Endothelial cell of umbilical vein (primary cell): ENCODE measurements at regions not wholly inside any gene's neighbourhood (a gene's known extent, or its start where the extent isn't known, plus 50 kb on each side); places are given as distances from the start of the nearest gene placed in this dataset.

ENCODE experiments used
- BruUV-seq: library from RNA; stranded (reverse); fragments of 400-500 nt; replicated peaks from 2 replicates; lab custom pipeline; 2021; lab: Mats Ljungman, UMichigan
- CTCF ChIA-PET: fragments of 300-600, 350-600 bp; sonication (Branson Sonifier 250); formaldehyde crosslinking; loops from one replicate; lab custom pipeline; 2021; ENCODE audit warnings: antibody characterized with exemption, inconsistent platforms; lab: Charles Lee
- POLR2A ChIA-PET: fragments of 300-600, 350-600 bp; sonication (Branson Sonifier 250); formaldehyde crosslinking; loops from one replicate; lab custom pipeline; 2021; ENCODE audit warnings: antibody characterized with exemption, inconsistent platforms; lab: Charles Lee
- DNase-seq: peaks from one replicate; pipeline ENCODE4 v3.0.0-alpha.2; 2011; ENCODE audit warnings: low read depth, low spot score
- FAIRE-seq: peaks from 2 replicates; lab custom pipeline; 2011; peaks lifted over from hg19 to GRCh38; lab: Jason Lieb, UNC
- H2AFZ ChIP-seq: 2 replicates; pipeline ENCODE4 v1.6.0; 2012; ENCODE audit warnings: low read depth, low read length, control low read depth, inconsistent platforms
- H3K27ac ChIP-seq: 2 replicates; pipeline ENCODE4 v1.5.1; 2011; ENCODE audit warnings: low read depth, mild to moderate bottlenecking, control low read depth, low read length, moderate library complexity; ENCODE audit not compliant: insufficient read depth
- H3K27me3 ChIP-seq, 2 experiments: 2 replicates each; pipeline versions ENCODE4 v1.6.0 to v1.6.1; 2011; ENCODE audit warnings: low read length in 2 of 2, mixed read lengths in 1 of 2; ENCODE audit not compliant: control insufficient read depth in 2 of 2, insufficient read depth in 2 of 2
- H3K36me3 ChIP-seq, 2 experiments: 2 replicates in 1 of 2; 3 replicates in 1 of 2; pipeline ENCODE4 v1.5.1; 2011; ENCODE audit warnings: low read length in 2 of 2, mild to moderate bottlenecking in 1 of 2, moderate library complexity in 1 of 2; ENCODE audit not compliant: control insufficient read depth in 2 of 2, insufficient read depth in 2 of 2; ENCODE audit errors: extremely low read depth in 1 of 2
- H3K4me1 ChIP-seq: 3 replicates; pipeline ENCODE4 v1.5.1; 2011; ENCODE audit warnings: mild to moderate bottlenecking, low read length; ENCODE audit not compliant: control insufficient read depth, insufficient read depth; ENCODE audit errors: extremely low read depth
- H3K4me2 ChIP-seq: 2 replicates; pipeline ENCODE4 v1.6.1; 2011; ENCODE audit warnings: low read length, control low read depth, mixed read lengths; ENCODE audit not compliant: insufficient read depth
- H3K4me3 ChIP-seq, 3 experiments: fragments of 200-600 bp in 1 of 3; sonication (generic), shearing (Covaris generic) in 1 of 3; replicated peaks in 1 of 3; 2 replicates each; pipeline ENCODE4 v1.5.1; 2011 to 2016; ENCODE audit warnings: control low read depth in 3 of 3, low read length in 3 of 3, mild to moderate bottlenecking in 2 of 3, inconsistent platforms in 1 of 3, low read depth in 1 of 3, moderate library complexity in 1 of 3; ENCODE audit not compliant: insufficient read depth in 1 of 3
- H3K79me2 ChIP-seq: 2 replicates; pipeline ENCODE4 v1.6.0; 2012; ENCODE audit warnings: low read length, inconsistent platforms; ENCODE audit not compliant: control insufficient read depth, insufficient read depth
- H3K9ac ChIP-seq: replicated peaks from 2 replicates; pipeline ENCODE3; 2011; ENCODE audit warnings: low read length, control low read depth; ENCODE audit not compliant: insufficient read depth; ENCODE audit errors: extremely low read depth
- H3K9me1 ChIP-seq: replicated peaks from 3 replicates; pipeline ENCODE4 v1.6.0; 2011; ENCODE audit warnings: mild to moderate bottlenecking, low read length; ENCODE audit not compliant: control insufficient read depth, insufficient read depth; ENCODE audit errors: extremely low read depth
- H3K9me3 ChIP-seq: replicated peaks from 2 replicates; pipeline ENCODE4 v1.5.1; 2012; ENCODE audit warnings: low read length, inconsistent platforms; ENCODE audit not compliant: control insufficient read depth, insufficient read depth
- H4K20me1 ChIP-seq: replicated peaks from 2 replicates; pipeline ENCODE3; 2011; ENCODE audit warnings: mild to moderate bottlenecking, low read length; ENCODE audit not compliant: control insufficient read depth, insufficient read depth; ENCODE audit errors: extremely low read depth
- FOS ChIP-seq: IDR thresholded peaks from 2 replicates; pipeline ENCODE4 v1.6.1; 2011; ENCODE audit warnings: mild to moderate bottlenecking, low read length, moderate library complexity, borderline replicate concordance; ENCODE audit not compliant: insufficient read depth
- GATA2 ChIP-seq: IDR thresholded peaks from 2 replicates; pipeline ENCODE4 v1.7.0; 2011; ENCODE audit warnings: low read depth, mild to moderate bottlenecking, moderate library complexity, mixed read lengths, low read length; ENCODE audit not compliant: insufficient read length, insufficient read depth
- JUN ChIP-seq: IDR thresholded peaks from 2 replicates; pipeline ENCODE4 v1.6.1; 2011; ENCODE audit warnings: borderline replicate concordance, low read depth; ENCODE audit not compliant: insufficient read length, insufficient read depth
- MYC ChIP-seq: IDR thresholded peaks from one replicate; pipeline ENCODE4 v1.6.1; 2011; ENCODE audit warnings: mild to moderate bottlenecking, low read depth, low read length
- POLR2A ChIP-seq: IDR thresholded peaks from 2 replicates; pipeline ENCODE4 v1.6.1; 2012; ENCODE audit warnings: low read depth, mild to moderate bottlenecking, control low read depth, low read length
- dilution Hi-C: fragments of 300-500 bp; cut with MboI; formaldehyde crosslinking; loops from one replicate; pipeline ENCODE4 v1.15.0; 2019; ENCODE audit warnings: low sequenced_read_pairs; ENCODE audit not compliant: extremely low pct_ligation_motif_present
- intact Hi-C: fragments of 100-400 bp; cut with micrococcal nuclease; formaldehyde crosslinking; loops from one replicate; pipeline ENCODE4 v1.10.0; 2022
- TF ChIP-seq, protein P1 (sequence below), 2 donors: IDR thresholded peaks; 1 replicate in 1 of 2; 2 replicates in 1 of 2; pipeline ENCODE4 v1.5.1; 2011; ENCODE audit warnings: low read length in 2 of 2, mild to moderate bottlenecking in 2 of 2, moderate library complexity in 2 of 2, control low read depth in 1 of 2, inconsistent platforms in 1 of 2, low read depth in 1 of 2; ENCODE audit not compliant: insufficient read depth in 1 of 2; ENCODE audit errors: extremely low read depth in 1 of 2

DNA sequence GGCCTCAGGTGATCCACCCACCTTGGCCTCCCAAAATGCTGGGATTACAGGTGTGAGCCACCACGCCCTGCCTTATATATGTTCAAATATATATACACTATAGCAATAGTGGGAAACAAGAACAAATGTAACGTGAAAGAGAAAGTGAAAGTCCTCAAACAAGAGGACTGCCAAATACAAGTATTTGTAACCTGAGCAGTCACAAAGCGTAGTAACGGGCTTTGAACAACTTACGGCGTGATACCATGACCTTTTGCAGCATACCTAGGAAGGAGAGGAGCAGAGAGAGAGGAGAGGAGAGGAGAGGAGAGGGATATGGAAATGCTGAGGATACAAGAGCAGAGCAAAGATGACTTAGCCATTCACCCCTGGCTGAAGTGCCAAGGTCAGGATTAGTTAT, 113.8 kb upstream of the RGPD4 start:
- Histone ChIP-seq H3K9me3 (peaks cover 5% of the 10 kb centered on the region), H3K4me3 (no peak overlapping the region), H3K27me3 (no peaks in the 10 kb centered on the region), H3K27ac (no peak overlapping the region), H4K20me1 (no peaks in the 10 kb centered on the region), H3K9ac (no peak overlapping the region), H3K36me3 (no peaks in the 10 kb centered on the region), H3K4me2 (no peak overlapping the region), H3K9me1 (no peaks in the 10 kb centered on the region), H3K79me2 (no peaks in the 10 kb centered on the region), H2AFZ (no peak overlapping the region), H3K4me1 (no peaks in the 10 kb centered on the region)
- BruUV-seq: no TSS peak
- dilution Hi-C loops (no loop called here), intact Hi-C loops (no loop called here)
- DNase-seq (no peak), FAIRE-seq (no peak)
- CTCF ChIA-PET: no interaction called here
- TF ChIP-seq, protein P1, sequence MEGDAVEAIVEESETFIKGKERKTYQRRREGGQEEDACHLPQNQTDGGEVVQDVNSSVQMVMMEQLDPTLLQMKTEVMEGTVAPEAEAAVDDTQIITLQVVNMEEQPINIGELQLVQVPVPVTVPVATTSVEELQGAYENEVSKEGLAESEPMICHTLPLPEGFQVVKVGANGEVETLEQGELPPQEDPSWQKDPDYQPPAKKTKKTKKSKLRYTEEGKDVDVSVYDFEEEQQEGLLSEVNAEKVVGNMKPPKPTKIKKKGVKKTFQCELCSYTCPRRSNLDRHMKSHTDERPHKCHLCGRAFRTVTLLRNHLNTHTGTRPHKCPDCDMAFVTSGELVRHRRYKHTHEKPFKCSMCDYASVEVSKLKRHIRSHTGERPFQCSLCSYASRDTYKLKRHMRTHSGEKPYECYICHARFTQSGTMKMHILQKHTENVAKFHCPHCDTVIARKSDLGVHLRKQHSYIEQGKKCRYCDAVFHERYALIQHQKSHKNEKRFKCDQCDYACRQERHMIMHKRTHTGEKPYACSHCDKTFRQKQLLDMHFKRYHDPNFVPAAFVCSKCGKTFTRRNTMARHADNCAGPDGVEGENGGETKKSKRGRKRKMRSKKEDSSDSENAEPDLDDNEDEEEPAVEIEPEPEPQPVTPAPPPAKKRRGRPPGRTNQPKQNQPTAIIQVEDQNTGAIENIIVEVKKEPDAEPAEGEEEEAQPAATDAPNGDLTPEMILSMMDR (IDR thresholded peaks at IDR 0.05; ENCODE audit: extremely low read depth in 1 of 2, insufficient read depth in 1 of 2, low read depth in 1 of 2, low read length in 2 of 2): no peak
- no peak for TF ChIP-seq JUN
- POLR2A ChIA-PET: no interaction called here

- BruUV-seq: no TSS peak
- Histone ChIP-seq H3K9ac (no peak overlapping the region), H3K27ac (no peak overlapping the region), H3K4me2 (no peak overlapping the region), H3K9me3 (peaks cover 2% of the 10 kb centered on the region), H3K4me1 (no peaks in the 10 kb centered on the region), H3K27me3 (no peaks in the 10 kb centered on the region), H3K79me2 (no peaks in the 10 kb centered on the region), H3K4me3 (no peak overlapping the region), H4K20me1 (no peaks in the 10 kb centered on the region), H2AFZ (no peak overlapping the region), H3K9me1 (no peaks in the 10 kb centered on the region), H3K36me3 (no peaks in the 10 kb centered on the region)
- dilution Hi-C loops: no loop called here
- ChIA-PET CTCF (no interaction called here), POLR2A (no interaction called here)
- FAIRE-seq: no peak
- intact Hi-C loops: no loop called here
- no peak for DNase-seq
- TF ChIP-seq GATA2 (no peak), JUN (no peak), FOS (no peak), MYC (no peak), POLR2A (no peak)
- TF ChIP-seq, protein P1 (IDR thresholded peaks at IDR 0.05; ENCODE audit: extremely low read depth in 1 of 2, insufficient read depth in 1 of 2, low read depth in 1 of 2, low read length in 2 of 2): no peak
Measured at GRCh38 chr2:107717661-107718060, 109.0 kb upstream of the RGPD4 start.
